Uterus (tissue), 2 donors: ENCODE measurements at regions not wholly inside any gene's neighbourhood (a gene's known extent, or its start where the extent isn't known, plus 50 kb on each side); places are given as distances from the start of the nearest gene placed in this dataset.

Experiments
- POLR2A ChIP-seq, 2 donors: fragments of 450-650 bp; IDR thresholded peaks; one replicate each; pipeline ENCODE4 v1.6.1; 2016; ENCODE audit warnings: antibody characterized with exemption in 2 of 2, mild to moderate bottlenecking in 1 of 2, moderate library complexity in 1 of 2
- TF ChIP-seq, protein P1 (sequence below), 4 experiments: fragments of 200-600 bp in 2 of 4; fragments of 450-650 bp in 2 of 4; sonication (generic) in 2 of 4; IDR thresholded peaks; one replicate each; pipeline ENCODE4 v1.5.1; 2016 to 2019; ENCODE audit warnings: antibody characterized with exemption in 4 of 4, mild to moderate bottlenecking in 2 of 4, moderate library complexity in 1 of 4

GRCh38 chr12:88399811-88400210, 180.5 kb downstream of the KITLG start:
- TF ChIP-seq, protein P1, sequence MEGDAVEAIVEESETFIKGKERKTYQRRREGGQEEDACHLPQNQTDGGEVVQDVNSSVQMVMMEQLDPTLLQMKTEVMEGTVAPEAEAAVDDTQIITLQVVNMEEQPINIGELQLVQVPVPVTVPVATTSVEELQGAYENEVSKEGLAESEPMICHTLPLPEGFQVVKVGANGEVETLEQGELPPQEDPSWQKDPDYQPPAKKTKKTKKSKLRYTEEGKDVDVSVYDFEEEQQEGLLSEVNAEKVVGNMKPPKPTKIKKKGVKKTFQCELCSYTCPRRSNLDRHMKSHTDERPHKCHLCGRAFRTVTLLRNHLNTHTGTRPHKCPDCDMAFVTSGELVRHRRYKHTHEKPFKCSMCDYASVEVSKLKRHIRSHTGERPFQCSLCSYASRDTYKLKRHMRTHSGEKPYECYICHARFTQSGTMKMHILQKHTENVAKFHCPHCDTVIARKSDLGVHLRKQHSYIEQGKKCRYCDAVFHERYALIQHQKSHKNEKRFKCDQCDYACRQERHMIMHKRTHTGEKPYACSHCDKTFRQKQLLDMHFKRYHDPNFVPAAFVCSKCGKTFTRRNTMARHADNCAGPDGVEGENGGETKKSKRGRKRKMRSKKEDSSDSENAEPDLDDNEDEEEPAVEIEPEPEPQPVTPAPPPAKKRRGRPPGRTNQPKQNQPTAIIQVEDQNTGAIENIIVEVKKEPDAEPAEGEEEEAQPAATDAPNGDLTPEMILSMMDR (IDR thresholded peaks at IDR 0.05) = no peak
- no peak for TF ChIP-seq POLR2A (IDR thresholded peaks at IDR 0.05)
